HG03342 (cell line): ENCODE measurements at regions not wholly inside any gene's neighbourhood (a gene's known extent, or its start where the extent isn't known, plus 50 kb on each side); places are given as distances from the start of the nearest gene placed in this dataset.
"Not testable (repeated sequence)": the region's sequence is repeated elsewhere in the genome, so short reads cannot be mapped to it uniquely, and the experiment has no call there.

ENCODE experiments used
- ATAC-seq: cut with Tn5 transposase; IDR thresholded peaks from one replicate; pipeline ENCODE4 v1.9.1; 2021; ENCODE audit warnings: mild to moderate bottlenecking, moderate library complexity; ENCODE audit not compliant: unreplicated experiment

GRCh38 chr5:153939101-153939500 lies 99.6 kb downstream of the FAM114A2 start:
- no peak for ATAC-seq

GRCh38 chr5:153938191-153938842 lies 100.4 kb downstream of the FAM114A2 start:
- ATAC-seq, result no peak

GRCh38 chr5:153937661-153938060 lies 101.0 kb downstream of the FAM114A2 start:
- ATAC-seq, result no peak

GRCh38 chr5:153935151-153935550 lies 103.6 kb downstream of the FAM114A2 start:
- not testable (repeated sequence) for ATAC-seq

- no peak for ATAC-seq
Observed at GRCh38 chr5:153926201-153926600, 112.5 kb downstream of the FAM114A2 start.

- ATAC-seq, result no peak
Observed at GRCh38 chr5:153919161-153919560, 119.5 kb downstream of the FAM114A2 start.

- ATAC-seq, result no peak
Observed at GRCh38 chr5:153907170-153907775, 131.4 kb downstream of the FAM114A2 start.

- ATAC-seq, result no peak
Observed at GRCh38 chr5:153905219-153905618, 133.5 kb downstream of the FAM114A2 start.

GRCh38 chr5:153903321-153903720 lies 135.4 kb downstream of the FAM114A2 start:
- no peak for ATAC-seq

GRCh38 chr5:153902016-153902415 lies 136.7 kb downstream of the FAM114A2 start:
- ATAC-seq, result no peak

- no peak for ATAC-seq
Observed at GRCh38 chr5:153901449-153901848, 137.3 kb downstream of the FAM114A2 start.

- ATAC-seq, result no peak
Observed at GRCh38 chr5:153900703-153901395, 137.9 kb downstream of the FAM114A2 start.

- ATAC-seq, result no peak
Observed at GRCh38 chr5:153899746-153900145, 139.0 kb downstream of the FAM114A2 start.

- peak; percentile 100 for ATAC-seq
Observed at GRCh38 chr5:153896701-153897100, 142.0 kb downstream of the FAM114A2 start.

- no peak for ATAC-seq
Observed at GRCh38 chr5:153896117-153896516, 142.6 kb downstream of the FAM114A2 start.

- no peak for ATAC-seq
Observed at GRCh38 chr5:153895266-153895665, 143.4 kb downstream of the FAM114A2 start.

GRCh38 chr5:153893817-153894216 lies 144.9 kb downstream of the FAM114A2 start:
- no peak for ATAC-seq

GRCh38 chr5:153891394-153891793 lies 147.3 kb downstream of the FAM114A2 start:
- ATAC-seq, result peak; percentile 62

GRCh38 chr5:153888781-153889180 lies 149.9 kb downstream of the FAM114A2 start:
- no peak for ATAC-seq

- ATAC-seq, result no peak
Observed at GRCh38 chr5:153885141-153885540, 153.6 kb downstream of the FAM114A2 start.

- no peak for ATAC-seq
Observed at GRCh38 chr5:153884612-153884957, 154.1 kb downstream of the FAM114A2 start.
